Naive thymus-derived CD4-positive, alpha-beta T cell (primary cell): ENCODE measurements at regions not wholly inside any gene's neighbourhood (a gene's known extent, or its start where the extent isn't known, plus 50 kb on each side); places are given as distances from the start of the nearest gene placed in this dataset.

Experiments
- ATAC-seq: fragments of 150-1000 bp; cut with Tn5 transposase; 2 replicates; pipeline ENCODE4 v1.10.0; 2021; ENCODE audit warnings: mild to moderate bottlenecking, moderate library complexity
- CTCF ChIA-PET: fragments of 350-600 bp; sonication (Branson Sonifier 250); formaldehyde crosslinking; loops from one replicate; lab custom pipeline; 2021; ENCODE audit warnings: antibody characterized with exemption; lab: Charles Lee
- POLR2A ChIA-PET: fragments of 350-600 bp; sonication (Branson Sonifier 250); formaldehyde crosslinking; loops from one replicate; lab custom pipeline; 2021; ENCODE audit warnings: antibody characterized with exemption, inconsistent platforms; lab: Charles Lee
- DNase-seq, 9 donors: peaks; one replicate each; pipeline versions ENCODE4 v3.0.0 to v3.0.0-alpha.2; 2020 to 2022; ENCODE audit warnings: mixed read lengths in 1 of 9
- H3K27ac ChIP-seq: one replicate; pipeline ENCODE4 v1.7.0; 2013; ENCODE audit warnings: mild to moderate bottlenecking, low read depth, low read length, moderate library complexity
- H3K27me3 ChIP-seq, 2 donors: one replicate each; pipeline ENCODE4 v1.7.0; 2013; ENCODE audit warnings: low read length in 2 of 2, mild to moderate bottlenecking in 2 of 2, moderate library complexity in 2 of 2; ENCODE audit not compliant: control insufficient read depth in 2 of 2, insufficient read depth in 2 of 2
- H3K36me3 ChIP-seq, 3 experiments: 1 replicate in 2 of 3; 2 replicates in 1 of 3; pipeline ENCODE4 v1.7.0; 2013; ENCODE audit warnings: low read length in 3 of 3, mild to moderate bottlenecking in 3 of 3, moderate library complexity in 1 of 3; ENCODE audit not compliant: insufficient read depth in 3 of 3, control insufficient read depth in 2 of 3
- H3K4me1 ChIP-seq, 2 donors: one replicate each; pipeline ENCODE4 v1.7.0; 2013; ENCODE audit warnings: low read length in 2 of 2, mild to moderate bottlenecking in 2 of 2, moderate library complexity in 1 of 2; ENCODE audit not compliant: control insufficient read depth in 2 of 2, insufficient read depth in 2 of 2
- H3K4me3 ChIP-seq: 2 replicates; pipeline ENCODE4 v1.7.0; 2013; ENCODE audit warnings: mild to moderate bottlenecking, low read length
- H3K9me3 ChIP-seq, 3 experiments: 1 replicate in 2 of 3; 2 replicates in 1 of 3; pipeline ENCODE4 v1.7.0; 2013; ENCODE audit warnings: low read length in 3 of 3; ENCODE audit not compliant: control insufficient read depth in 2 of 3
- H3K27ac Mint-ChIP-seq, 9 donors: one replicate each; pipeline ENCODE4 v1.8.0; 2020 to 2022; ENCODE audit warnings: mixed read lengths in 9 of 9, mild to moderate bottlenecking in 8 of 9, moderate library complexity in 5 of 9, inconsistent platforms in 2 of 9
- H3K27me3 Mint-ChIP-seq, 5 donors: one replicate each; pipeline ENCODE4 v1.8.0; 2021 to 2022; ENCODE audit warnings: mixed read lengths in 5 of 5, mild to moderate bottlenecking in 1 of 5
- H3K36me3 Mint-ChIP-seq, 5 donors: one replicate each; pipeline ENCODE4 v1.8.0; 2020 to 2022; ENCODE audit warnings: mixed read lengths in 5 of 5, mild to moderate bottlenecking in 3 of 5, inconsistent platforms in 1 of 5
- H3K4me1 Mint-ChIP-seq, 7 donors: one replicate each; pipeline ENCODE4 v1.8.0; 2020 to 2022; ENCODE audit warnings: mixed read lengths in 7 of 7, mild to moderate bottlenecking in 3 of 7, inconsistent platforms in 1 of 7
- H3K4me3 Mint-ChIP-seq, 10 donors: one replicate each; pipeline ENCODE4 v1.8.0; 2020 to 2022; ENCODE audit warnings: mild to moderate bottlenecking in 10 of 10, mixed read lengths in 10 of 10, moderate library complexity in 6 of 10, inconsistent platforms in 2 of 10
- H3K9me3 Mint-ChIP-seq, 11 donors: one replicate each; pipeline ENCODE4 v1.8.0; 2020 to 2022; ENCODE audit warnings: mixed read lengths in 11 of 11, mild to moderate bottlenecking in 4 of 11, inconsistent platforms in 1 of 11, moderate library complexity in 1 of 11
- intact Hi-C, 2 donors: fragments of 100-400 bp; cut with micrococcal nuclease; formaldehyde crosslinking; loops; one replicate each; pipeline ENCODE4 v1.15.1; 2023

- DNase-seq (no peak), ATAC-seq (no peak)
- no peak overlapping the region for H3K4me3 ChIP-seq
- Mint-ChIP-seq H3K36me3 (no peaks in the 10 kb centered on the region), H3K9me3 (no peaks in the 10 kb centered on the region), H3K4me1 (no peaks in the 10 kb centered on the region), H3K27ac (no peak overlapping the region), H3K4me3 (no peak overlapping the region), H3K27me3 (peaks cover 2 to 37% (median 30%) of the 10 kb centered on the region in 5 donors)
- no peaks in the 10 kb centered on the region for H3K36me3 ChIP-seq
- no peaks in the 10 kb centered on the region for H3K9me3 ChIP-seq
- no peaks in the 10 kb centered on the region for H3K4me1 ChIP-seq
- ChIA-PET CTCF (no interaction called here), POLR2A (no interaction called here)
- H3K27ac ChIP-seq: no peak overlapping the region
- intact Hi-C loops: no loop called here
- no peaks in the 10 kb centered on the region for H3K27me3 ChIP-seq
Observed at GRCh38 chr1:90550626-90551406, 166.3 kb downstream of the BARHL2 start.

GRCh38 chr1:90544356-90544755 is 172.7 kb downstream of the BARHL2 start:
- H3K4me1 Mint-ChIP-seq: no peaks in the 10 kb centered on the region
- no peak overlapping the region for H3K4me3 Mint-ChIP-seq
- no peaks in the 10 kb centered on the region for H3K9me3 Mint-ChIP-seq
- H3K27me3 Mint-ChIP-seq: peaks cover 0 to 23% (median 14%) of the 10 kb centered on the region in 5 donors
- H3K4me3 ChIP-seq: no peak overlapping the region
- no peaks in the 10 kb centered on the region for H3K4me1 ChIP-seq
- no peaks in the 10 kb centered on the region for H3K36me3 Mint-ChIP-seq
- ChIA-PET POLR2A (no interaction called here), CTCF (no interaction called here)
- no peak for ATAC-seq
- H3K36me3 ChIP-seq: no peaks in the 10 kb centered on the region
- no peaks in the 10 kb centered on the region for H3K9me3 ChIP-seq
- H3K27me3 ChIP-seq: no peaks in the 10 kb centered on the region
- H3K27ac Mint-ChIP-seq: no peak overlapping the region
- intact Hi-C loops: no loop called here
- no peak overlapping the region for H3K27ac ChIP-seq
- no peak for DNase-seq

- peak overlapping the region in 1 of 9 donors; percentile 37 for H3K27ac Mint-ChIP-seq
- no peak overlapping the region for H3K4me3 Mint-ChIP-seq
- Histone ChIP-seq H3K27ac (no peak overlapping the region), H3K9me3 (no peaks in the 10 kb centered on the region), H3K4me3 (no peak overlapping the region), H3K36me3 (no peaks in the 10 kb centered on the region), H3K4me1 (no peaks in the 10 kb centered on the region), H3K27me3 (no peaks in the 10 kb centered on the region)
- peaks cover 0 to 33% (median 10%) of the 10 kb centered on the region in 5 donors for H3K27me3 Mint-ChIP-seq
- H3K9me3 Mint-ChIP-seq: peaks cover 0 to 1% (median 0%) of the 10 kb centered on the region in 11 donors
- CTCF ChIA-PET: no interaction called here
- no peaks in the 10 kb centered on the region for H3K36me3 Mint-ChIP-seq
- no peak for DNase-seq
- POLR2A ChIA-PET: no interaction called here
- intact Hi-C loops: no loop called here
- no peaks in the 10 kb centered on the region for H3K4me1 Mint-ChIP-seq
- ATAC-seq: no peak
Observed at GRCh38 chr1:90537606-90538362, 179.3 kb downstream of the BARHL2 start.

GRCh38 chr1:90534663-90535295 is 182.3 kb downstream of the BARHL2 start:
- H3K27me3 Mint-ChIP-seq: peaks cover 0 to 32% (median 6%) of the 10 kb centered on the region in 5 donors
- H3K36me3 Mint-ChIP-seq: no peaks in the 10 kb centered on the region
- H3K4me1 Mint-ChIP-seq: no peaks in the 10 kb centered on the region
- ATAC-seq: no peak
- H3K36me3 ChIP-seq: no peaks in the 10 kb centered on the region
- no peak overlapping the region for H3K27ac ChIP-seq
- no peak overlapping the region for H3K4me3 ChIP-seq
- no peak overlapping the region for H3K4me3 Mint-ChIP-seq
- peaks cover 0 to 1% (median 0%) of the 10 kb centered on the region in 11 donors for H3K9me3 Mint-ChIP-seq
- no peaks in the 10 kb centered on the region for H3K4me1 ChIP-seq
- no peaks in the 10 kb centered on the region for H3K9me3 ChIP-seq
- H3K27ac Mint-ChIP-seq: no peak overlapping the region
- no peaks in the 10 kb centered on the region for H3K27me3 ChIP-seq
- ChIA-PET CTCF (no interaction called here), POLR2A (no interaction called here)
- DNase-seq: no peak
- intact Hi-C loops: no loop called here

- ChIA-PET POLR2A (no interaction called here), CTCF (no interaction called here)
Observed at GRCh38 chr1:90534116-90534515, 183.0 kb downstream of the BARHL2 start.

GRCh38 chr1:90526954-90527353 is 190.1 kb downstream of the BARHL2 start:
- no peaks in the 10 kb centered on the region for H3K27me3 ChIP-seq
- no peaks in the 10 kb centered on the region for H3K36me3 ChIP-seq
- no peaks in the 10 kb centered on the region for H3K36me3 Mint-ChIP-seq
- DNase-seq (no peak), ATAC-seq (no peak)
- H3K4me1 ChIP-seq: no peaks in the 10 kb centered on the region
- no peak overlapping the region for H3K27ac Mint-ChIP-seq
- no peak overlapping the region for H3K27ac ChIP-seq
- ChIA-PET CTCF (no interaction called here), POLR2A (no interaction called here)
- H3K4me1 Mint-ChIP-seq: no peaks in the 10 kb centered on the region
- peaks cover 0 to 10% (median 7%) of the 10 kb centered on the region in 5 donors for H3K27me3 Mint-ChIP-seq
- no peaks in the 10 kb centered on the region for H3K9me3 ChIP-seq
- no peak overlapping the region for H3K4me3 ChIP-seq
- no peak overlapping the region for H3K4me3 Mint-ChIP-seq
- peaks cover 0 to 20% (median 5%) of the 10 kb centered on the region in 11 donors for H3K9me3 Mint-ChIP-seq
- intact Hi-C loops: no loop called here

More at GRCh38 chr1:90534116-90534515, 183.0 kb downstream of the BARHL2 start:
- H3K27ac ChIP-seq: no peak overlapping the region
- no peaks in the 10 kb centered on the region for H3K36me3 Mint-ChIP-seq
- ATAC-seq (no peak), DNase-seq (no peak)
- no peaks in the 10 kb centered on the region for H3K4me1 ChIP-seq
- H3K9me3 ChIP-seq: no peaks in the 10 kb centered on the region
- no peak overlapping the region for H3K4me3 ChIP-seq
- intact Hi-C loops: no loop called here
- no peaks in the 10 kb centered on the region for H3K27me3 ChIP-seq
- no peak overlapping the region for H3K4me3 Mint-ChIP-seq
- no peak overlapping the region for H3K27ac Mint-ChIP-seq
- peaks cover 0 to 1% (median 0%) of the 10 kb centered on the region in 11 donors for H3K9me3 Mint-ChIP-seq
- no peaks in the 10 kb centered on the region for H3K36me3 ChIP-seq
- H3K27me3 Mint-ChIP-seq: peaks cover 0 to 28% (median 6%) of the 10 kb centered on the region in 5 donors
- no peaks in the 10 kb centered on the region for H3K4me1 Mint-ChIP-seq
